ENCODE measurements at regions not wholly inside any gene's neighbourhood (a gene's known extent, or its start where the extent isn't known, plus 50 kb on each side); places are given as distances from the start of the nearest gene placed in this dataset.

DNA sequence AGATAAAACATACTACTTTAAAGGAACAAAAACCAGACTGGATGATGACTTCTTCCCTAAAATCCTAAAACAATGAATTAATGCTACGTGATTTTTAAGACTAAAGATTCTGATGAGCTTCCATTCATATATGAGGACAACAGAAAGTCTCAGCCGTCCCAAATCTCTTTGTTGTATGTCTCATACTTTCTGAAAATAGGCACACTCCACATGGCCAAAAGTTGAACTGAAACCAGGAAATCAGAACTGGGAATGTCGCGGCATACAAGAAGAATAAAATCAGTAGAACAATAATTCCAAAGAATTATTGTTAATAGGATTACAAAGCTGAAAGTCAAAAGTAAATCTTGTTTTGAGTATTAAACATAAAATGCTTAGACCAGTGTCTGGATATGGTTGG lies 195.4 kb upstream of the GHITM start:
- TF ChIP-seq, protein P1, sequence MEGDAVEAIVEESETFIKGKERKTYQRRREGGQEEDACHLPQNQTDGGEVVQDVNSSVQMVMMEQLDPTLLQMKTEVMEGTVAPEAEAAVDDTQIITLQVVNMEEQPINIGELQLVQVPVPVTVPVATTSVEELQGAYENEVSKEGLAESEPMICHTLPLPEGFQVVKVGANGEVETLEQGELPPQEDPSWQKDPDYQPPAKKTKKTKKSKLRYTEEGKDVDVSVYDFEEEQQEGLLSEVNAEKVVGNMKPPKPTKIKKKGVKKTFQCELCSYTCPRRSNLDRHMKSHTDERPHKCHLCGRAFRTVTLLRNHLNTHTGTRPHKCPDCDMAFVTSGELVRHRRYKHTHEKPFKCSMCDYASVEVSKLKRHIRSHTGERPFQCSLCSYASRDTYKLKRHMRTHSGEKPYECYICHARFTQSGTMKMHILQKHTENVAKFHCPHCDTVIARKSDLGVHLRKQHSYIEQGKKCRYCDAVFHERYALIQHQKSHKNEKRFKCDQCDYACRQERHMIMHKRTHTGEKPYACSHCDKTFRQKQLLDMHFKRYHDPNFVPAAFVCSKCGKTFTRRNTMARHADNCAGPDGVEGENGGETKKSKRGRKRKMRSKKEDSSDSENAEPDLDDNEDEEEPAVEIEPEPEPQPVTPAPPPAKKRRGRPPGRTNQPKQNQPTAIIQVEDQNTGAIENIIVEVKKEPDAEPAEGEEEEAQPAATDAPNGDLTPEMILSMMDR (conservative IDR thresholded peaks at IDR 0.05; ENCODE audit: low read length): no peak
- TF ChIP-seq EZH2phosphoT487 (IDR thresholded peaks at IDR 0.05; ENCODE audit: borderline replicate concordance): no peak

Measured in Loucy (cell line).